Osteoblast (primary cell): ENCODE measurements at regions not wholly inside any gene's neighbourhood (a gene's known extent, or its start where the extent isn't known, plus 50 kb on each side); places are given as distances from the start of the nearest gene placed in this dataset.
"Not testable (repeated sequence)": the region's sequence is repeated elsewhere in the genome, so short reads cannot be mapped to it uniquely, and the experiment has no call there.

Experiments
- DNase-seq: peaks from one replicate; pipeline ENCODE4 v3.0.0; 2011; ENCODE audit warnings: low spot score, mixed read lengths; ENCODE audit not compliant: insufficient read length; ENCODE audit errors: missing footprints
- H2AFZ ChIP-seq: 2 replicates; pipeline ENCODE4 v1.6.0; 2011; ENCODE audit warnings: mild to moderate bottlenecking, low read length
- H3K27ac ChIP-seq: 2 replicates; pipeline ENCODE4 v1.5.1; 2011; ENCODE audit warnings: mild to moderate bottlenecking, low read depth, low read length, moderate library complexity
- H3K27me3 ChIP-seq: 2 replicates; pipeline ENCODE4 v1.6.0; 2012; ENCODE audit warnings: mild to moderate bottlenecking, control low read depth, inconsistent platforms, low read length, moderate library complexity; ENCODE audit not compliant: insufficient read depth
- H3K36me3 ChIP-seq: 2 replicates; pipeline ENCODE4 v1.5.1; 2011; ENCODE audit warnings: mild to moderate bottlenecking, low read length, control low read depth, moderate library complexity; ENCODE audit not compliant: insufficient read depth
- H3K4me1 ChIP-seq: 2 replicates; pipeline ENCODE4 v1.5.1; 2011; ENCODE audit warnings: mild to moderate bottlenecking, low read length, control low read depth, moderate library complexity; ENCODE audit not compliant: insufficient read depth
- H3K4me2 ChIP-seq: 2 replicates; pipeline ENCODE4 v1.6.0; 2011; ENCODE audit warnings: mild to moderate bottlenecking, low read length; ENCODE audit not compliant: insufficient read depth
- H3K4me3 ChIP-seq: fragments of 200-600 bp; sonication (generic); 3 replicates; pipeline ENCODE4 v1.5.1; 2012; ENCODE audit warnings: mild to moderate bottlenecking, low read length, inconsistent platforms; ENCODE audit not compliant: insufficient read depth
- H3K79me2 ChIP-seq: 2 replicates; pipeline ENCODE4 v1.6.0; 2012; ENCODE audit warnings: mild to moderate bottlenecking, low read length, control low read depth, inconsistent platforms; ENCODE audit not compliant: insufficient read depth
- H3K9me3 ChIP-seq: 2 replicates; pipeline ENCODE4 v1.5.1; 2011; ENCODE audit warnings: low read depth, low read length, control low read depth
- H4K20me1 ChIP-seq: 2 replicates; pipeline ENCODE4 v1.6.0; 2012; ENCODE audit warnings: mild to moderate bottlenecking, low read length, control low read depth; ENCODE audit not compliant: insufficient read depth
- TF ChIP-seq, protein P1 (sequence below): IDR thresholded peaks from 2 replicates; pipeline ENCODE4 v1.5.1; 2011; ENCODE audit warnings: mild to moderate bottlenecking, low read depth, low read length, moderate library complexity; ENCODE audit errors: extremely low read depth

DNA sequence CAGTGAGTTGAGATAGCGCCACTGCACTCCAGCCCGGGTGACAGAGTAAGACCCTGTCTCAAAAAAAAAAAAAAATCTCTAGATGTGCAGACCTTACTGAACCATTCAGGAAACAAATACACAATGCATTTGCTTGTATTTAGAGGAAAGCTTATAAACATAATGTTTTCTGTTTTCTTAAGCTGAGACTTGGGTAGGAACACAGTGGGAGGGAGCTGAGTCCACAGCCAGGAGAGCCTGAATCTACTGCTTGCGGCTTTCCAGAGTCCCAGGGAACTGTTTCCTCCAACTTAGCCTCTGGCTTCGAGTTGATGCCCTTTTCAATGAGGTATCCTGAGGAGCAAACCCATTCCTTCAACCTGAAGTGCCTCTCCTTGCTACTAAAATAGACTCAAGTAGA, 83.0 kb upstream of the PITRM1 start:
- TF ChIP-seq, protein P1, sequence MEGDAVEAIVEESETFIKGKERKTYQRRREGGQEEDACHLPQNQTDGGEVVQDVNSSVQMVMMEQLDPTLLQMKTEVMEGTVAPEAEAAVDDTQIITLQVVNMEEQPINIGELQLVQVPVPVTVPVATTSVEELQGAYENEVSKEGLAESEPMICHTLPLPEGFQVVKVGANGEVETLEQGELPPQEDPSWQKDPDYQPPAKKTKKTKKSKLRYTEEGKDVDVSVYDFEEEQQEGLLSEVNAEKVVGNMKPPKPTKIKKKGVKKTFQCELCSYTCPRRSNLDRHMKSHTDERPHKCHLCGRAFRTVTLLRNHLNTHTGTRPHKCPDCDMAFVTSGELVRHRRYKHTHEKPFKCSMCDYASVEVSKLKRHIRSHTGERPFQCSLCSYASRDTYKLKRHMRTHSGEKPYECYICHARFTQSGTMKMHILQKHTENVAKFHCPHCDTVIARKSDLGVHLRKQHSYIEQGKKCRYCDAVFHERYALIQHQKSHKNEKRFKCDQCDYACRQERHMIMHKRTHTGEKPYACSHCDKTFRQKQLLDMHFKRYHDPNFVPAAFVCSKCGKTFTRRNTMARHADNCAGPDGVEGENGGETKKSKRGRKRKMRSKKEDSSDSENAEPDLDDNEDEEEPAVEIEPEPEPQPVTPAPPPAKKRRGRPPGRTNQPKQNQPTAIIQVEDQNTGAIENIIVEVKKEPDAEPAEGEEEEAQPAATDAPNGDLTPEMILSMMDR, result no peak
- H3K27ac ChIP-seq, result no peak overlapping the region

DNA sequence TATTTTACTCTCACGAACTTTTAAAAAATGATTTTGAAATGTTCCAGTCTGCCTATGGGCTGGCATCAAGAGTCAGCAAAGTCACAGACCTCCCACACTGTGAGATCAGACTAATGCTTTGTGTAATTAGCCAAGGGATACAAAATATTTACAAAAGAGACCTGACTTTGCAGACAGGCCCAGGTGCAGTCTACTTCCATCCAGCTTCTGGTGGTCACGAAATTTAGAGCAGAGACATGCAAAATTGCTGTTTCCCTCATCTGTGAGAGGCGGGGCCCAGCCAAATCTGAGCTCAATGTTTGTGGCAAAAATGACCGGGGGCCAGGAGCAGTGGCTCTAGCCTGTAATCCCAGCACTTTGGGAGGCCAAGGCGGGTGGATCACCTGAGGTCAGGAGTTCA, 82.5 kb upstream of the PITRM1 start:
- H3K27me3 ChIP-seq, result peaks cover 8% of the 10 kb centered on the region
- TF ChIP-seq, protein P1, result no peak
- no peak for DNase-seq

More for the DNA sequence above, 83.0 kb upstream of the PITRM1 start:
- Histone ChIP-seq H3K9me3 (no peaks in the 10 kb centered on the region), H3K4me1 (no peaks in the 10 kb centered on the region), H3K79me2 (no peaks in the 10 kb centered on the region), H3K36me3 (no peaks in the 10 kb centered on the region), H3K27me3 (peaks cover 8% of the 10 kb centered on the region), H2AFZ (no peak overlapping the region), H3K4me3 (no peak overlapping the region), H4K20me1 (no peaks in the 10 kb centered on the region), H3K4me2 (no peak overlapping the region)
- no peak for DNase-seq

DNA sequence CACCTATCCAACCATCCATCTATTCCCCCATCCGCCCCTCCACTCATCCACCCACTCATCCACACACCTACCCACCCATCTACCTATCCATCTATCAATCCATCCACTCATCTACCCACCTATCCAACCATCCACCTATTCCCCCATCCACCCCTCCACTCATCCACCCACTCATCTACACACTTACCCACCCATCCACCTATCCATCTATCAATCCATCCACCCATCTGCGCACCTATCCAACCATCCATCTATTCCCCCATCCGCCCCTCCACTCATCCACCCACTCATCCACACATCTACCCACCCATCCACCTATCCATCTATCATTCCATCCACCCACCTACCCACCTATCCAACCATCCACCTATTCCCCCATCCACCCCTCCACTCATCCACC, 81.4 kb upstream of the PITRM1 start:
- not testable (repeated sequence) for H3K4me1 ChIP-seq, H3K9me3 ChIP-seq, H3K4me3 ChIP-seq, H3K79me2 ChIP-seq, H3K27me3 ChIP-seq, DNase-seq, H4K20me1 ChIP-seq, H3K36me3 ChIP-seq, H3K27ac ChIP-seq, H3K4me2 ChIP-seq, H2AFZ ChIP-seq

More for the DNA sequence above, 82.5 kb upstream of the PITRM1 start:
- H3K27ac ChIP-seq, result no peak overlapping the region
- no peak overlapping the region for H2AFZ ChIP-seq
- H3K36me3 ChIP-seq, result no peaks in the 10 kb centered on the region
- no peak overlapping the region for H3K4me3 ChIP-seq
- no peaks in the 10 kb centered on the region for H3K79me2 ChIP-seq
- H3K4me2 ChIP-seq, result no peak overlapping the region
- no peaks in the 10 kb centered on the region for H3K9me3 ChIP-seq
- no peaks in the 10 kb centered on the region for H3K4me1 ChIP-seq
- no peaks in the 10 kb centered on the region for H4K20me1 ChIP-seq

DNA sequence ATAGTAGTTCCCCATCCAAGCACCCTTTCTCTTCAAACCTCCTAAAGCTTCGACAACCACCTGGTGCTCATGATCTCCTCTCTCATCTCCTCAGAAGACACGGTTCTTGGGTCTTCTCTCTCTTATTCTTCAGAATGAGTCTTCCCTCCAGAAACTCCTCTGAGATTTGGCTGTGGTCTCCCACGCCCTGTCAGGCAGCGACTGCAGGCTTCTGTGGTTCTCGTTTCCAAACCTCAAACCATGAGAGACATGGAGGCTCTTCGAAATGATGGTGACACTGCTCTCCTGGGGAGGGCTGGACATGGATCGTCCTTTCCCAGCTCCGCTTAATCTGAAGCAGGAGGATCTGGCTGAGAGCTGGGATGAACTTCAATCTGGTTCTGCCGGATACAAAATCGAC, 78.6 kb upstream of the PITRM1 start:
- no peaks in the 10 kb centered on the region for H3K79me2 ChIP-seq
- H3K4me2 ChIP-seq, result no peak overlapping the region

More for the DNA sequence above, 78.6 kb upstream of the PITRM1 start:
- TF ChIP-seq, protein P1, result no peak
- H3K27ac ChIP-seq, result no peak overlapping the region
- H3K36me3 ChIP-seq, result no peaks in the 10 kb centered on the region
- H3K9me3 ChIP-seq, result no peaks in the 10 kb centered on the region
- H4K20me1 ChIP-seq, result no peaks in the 10 kb centered on the region
- H3K4me1 ChIP-seq, result peaks cover 14% of the 10 kb centered on the region
- no peak overlapping the region for H2AFZ ChIP-seq
- H3K27me3 ChIP-seq, result peaks cover 8% of the 10 kb centered on the region
- H3K4me3 ChIP-seq, result no peak overlapping the region
- DNase-seq, result no peak
